Gastroesophageal sphincter (tissue), 3 donors: ENCODE measurements at regions not wholly inside any gene's neighbourhood (a gene's known extent, or its start where the extent isn't known, plus 50 kb on each side); places are given as distances from the start of the nearest gene placed in this dataset.

ENCODE experiments used
- EP300 ChIP-seq: sonication (generic); formaldehyde crosslinking; IDR thresholded peaks from one replicate; pipeline ENCODE4 v1.6.1; 2017; ENCODE audit warnings: antibody characterized with exemption, mild to moderate bottlenecking
- POLR2A ChIP-seq, 2 donors: fragments of 450-650 bp; IDR thresholded peaks; one replicate each; pipeline ENCODE4 v1.6.1; 2017; ENCODE audit warnings: antibody characterized with exemption in 2 of 2, mild to moderate bottlenecking in 2 of 2, moderate library complexity in 1 of 2
- POLR2AphosphoS5 ChIP-seq: sonication (generic); formaldehyde crosslinking; IDR thresholded peaks from one replicate; pipeline ENCODE4 v1.6.1; 2017; ENCODE audit warnings: antibody characterized with exemption
- TF ChIP-seq, protein P1 (sequence below), 4 experiments: fragments of 200-600 bp in 2 of 4; fragments of 450-650 bp in 2 of 4; sonication (generic) in 1 of 4; IDR thresholded peaks; one replicate each; pipeline ENCODE4 v1.5.1; 2017 to 2019; ENCODE audit warnings: antibody characterized with exemption in 4 of 4, mild to moderate bottlenecking in 2 of 4, moderate library complexity in 2 of 4

- TF ChIP-seq POLR2A (IDR thresholded peaks at IDR 0.05) (no peak), POLR2AphosphoS5 (peak; percentile 99), EP300 (peak; percentile 54)
- TF ChIP-seq, protein P1, sequence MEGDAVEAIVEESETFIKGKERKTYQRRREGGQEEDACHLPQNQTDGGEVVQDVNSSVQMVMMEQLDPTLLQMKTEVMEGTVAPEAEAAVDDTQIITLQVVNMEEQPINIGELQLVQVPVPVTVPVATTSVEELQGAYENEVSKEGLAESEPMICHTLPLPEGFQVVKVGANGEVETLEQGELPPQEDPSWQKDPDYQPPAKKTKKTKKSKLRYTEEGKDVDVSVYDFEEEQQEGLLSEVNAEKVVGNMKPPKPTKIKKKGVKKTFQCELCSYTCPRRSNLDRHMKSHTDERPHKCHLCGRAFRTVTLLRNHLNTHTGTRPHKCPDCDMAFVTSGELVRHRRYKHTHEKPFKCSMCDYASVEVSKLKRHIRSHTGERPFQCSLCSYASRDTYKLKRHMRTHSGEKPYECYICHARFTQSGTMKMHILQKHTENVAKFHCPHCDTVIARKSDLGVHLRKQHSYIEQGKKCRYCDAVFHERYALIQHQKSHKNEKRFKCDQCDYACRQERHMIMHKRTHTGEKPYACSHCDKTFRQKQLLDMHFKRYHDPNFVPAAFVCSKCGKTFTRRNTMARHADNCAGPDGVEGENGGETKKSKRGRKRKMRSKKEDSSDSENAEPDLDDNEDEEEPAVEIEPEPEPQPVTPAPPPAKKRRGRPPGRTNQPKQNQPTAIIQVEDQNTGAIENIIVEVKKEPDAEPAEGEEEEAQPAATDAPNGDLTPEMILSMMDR (IDR thresholded peaks at IDR 0.05): no peak
Measured at GRCh38 chr3:102129760-102130608, 280.7 kb downstream of the NFKBIZ start.
